HG02852 (cell line): ENCODE measurements at regions not wholly inside any gene's neighbourhood (a gene's known extent, or its start where the extent isn't known, plus 50 kb on each side); places are given as distances from the start of the nearest gene placed in this dataset.
"Not testable (repeated sequence)": the region's sequence is repeated elsewhere in the genome, so short reads cannot be mapped to it uniquely, and the experiment has no call there.

Experiments used
- ATAC-seq: cut with Tn5 transposase; IDR thresholded peaks from one replicate; pipeline ENCODE4 v1.9.1; 2021; ENCODE audit warnings: mild to moderate bottlenecking, moderate library complexity; ENCODE audit not compliant: unreplicated experiment

GRCh38 chr15:30688684-30689083 lies 62.8 kb downstream of the ARHGAP11B start:
- ATAC-seq: not testable (repeated sequence)

DNA sequence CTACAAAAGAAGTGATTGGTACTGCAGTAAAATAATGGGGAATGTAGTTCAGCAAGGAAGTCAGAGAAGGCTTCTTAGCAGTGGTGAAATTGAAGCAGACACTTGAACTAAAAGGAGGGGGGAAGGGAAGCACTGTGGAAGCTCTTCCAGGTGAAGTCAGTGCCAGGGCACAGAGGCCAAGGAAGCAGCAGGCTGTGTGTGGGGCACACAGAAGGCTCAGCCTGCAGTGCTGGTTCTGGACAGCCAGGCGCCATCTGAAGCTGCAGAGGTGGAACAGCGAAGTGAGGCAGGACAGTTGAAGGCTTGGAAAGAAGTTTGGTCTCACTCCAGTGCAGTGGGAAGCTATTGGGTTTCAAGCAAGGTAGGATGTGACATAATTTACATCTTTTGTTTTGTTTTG lies 64.2 kb downstream of the ARHGAP11B start:
- ATAC-seq: not testable (repeated sequence)

DNA sequence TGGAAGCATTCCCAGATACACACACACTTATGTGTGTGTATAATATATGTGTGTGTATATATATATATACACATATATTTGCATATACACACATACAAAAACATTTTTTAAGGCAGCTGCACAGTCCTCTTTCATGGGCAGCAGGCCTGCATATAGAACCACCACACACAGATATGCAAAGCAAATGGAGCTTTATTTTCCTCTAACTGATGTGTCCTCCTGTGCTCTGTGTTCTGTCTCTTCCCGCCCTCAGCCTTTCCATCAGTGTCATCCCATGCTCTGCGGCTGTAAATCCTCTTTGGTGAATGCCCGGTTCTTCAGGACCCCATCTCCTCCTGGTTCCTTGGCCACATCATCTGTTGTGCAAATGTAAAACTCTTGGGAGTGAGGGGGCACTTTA lies 69.9 kb downstream of the ARHGAP11B start:
- ATAC-seq: not testable (repeated sequence)

- ATAC-seq: peak; percentile 83
These were observed 70.7 kb downstream of the ARHGAP11B start for GRCh38 chr15:30696439-30697314.

DNA sequence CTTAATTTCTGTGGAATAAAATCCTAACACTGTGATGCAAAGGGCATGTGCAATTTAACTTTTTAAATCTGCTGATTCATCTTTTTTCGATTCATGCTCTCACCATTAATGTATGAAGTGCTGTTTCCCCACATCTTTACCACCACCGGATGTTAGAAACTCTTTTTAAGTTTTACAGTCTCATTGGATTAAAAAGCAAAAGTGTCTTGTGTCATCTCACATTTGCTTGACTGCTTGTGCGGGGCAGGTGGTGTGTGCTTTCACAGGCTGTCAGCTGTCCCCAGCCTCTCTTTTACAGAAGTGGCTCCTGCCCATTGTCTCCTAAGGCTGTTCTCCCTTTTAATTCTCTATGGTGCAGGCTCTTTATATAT lies 71.4 kb downstream of the ARHGAP11B start:
- ATAC-seq: peak; percentile 54

DNA sequence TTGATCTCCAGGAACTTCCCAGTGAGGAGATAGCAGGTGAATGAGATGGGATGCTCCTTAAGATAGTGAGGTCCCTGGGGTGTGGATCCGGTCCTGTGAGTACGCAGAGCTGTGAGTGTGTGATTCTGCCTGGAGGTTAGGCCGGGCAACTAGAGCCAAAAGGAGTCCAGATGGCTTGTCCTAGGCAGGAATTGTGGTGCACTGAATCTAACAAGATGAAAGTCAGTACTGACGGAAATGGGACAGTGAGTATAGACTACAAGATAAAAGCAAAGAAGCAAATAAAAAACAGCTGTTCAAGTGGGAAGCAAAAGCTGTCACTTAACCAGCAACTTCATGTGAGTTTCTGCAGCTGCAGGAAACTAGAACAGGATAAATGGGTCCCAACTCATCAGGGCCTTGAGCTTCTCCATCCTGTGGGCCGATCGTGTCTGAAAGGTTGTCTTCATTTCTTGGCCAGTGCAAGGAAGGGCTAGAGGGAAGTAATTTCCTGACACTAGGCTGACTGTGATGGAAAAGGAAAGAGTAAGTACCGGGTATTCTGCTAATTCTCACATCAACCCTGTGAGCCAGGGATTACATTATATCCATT lies 74.2 kb downstream of the ARHGAP11B start:
- not testable (repeated sequence) for ATAC-seq

- ATAC-seq: not testable (repeated sequence)
These were observed 82.2 kb downstream of the ARHGAP11B start for GRCh38 chr15:30707976-30708685.

- not testable (repeated sequence) for ATAC-seq
These were observed 82.9 kb downstream of the ARHGAP11B start for GRCh38 chr15:30708809-30709208.

DNA sequence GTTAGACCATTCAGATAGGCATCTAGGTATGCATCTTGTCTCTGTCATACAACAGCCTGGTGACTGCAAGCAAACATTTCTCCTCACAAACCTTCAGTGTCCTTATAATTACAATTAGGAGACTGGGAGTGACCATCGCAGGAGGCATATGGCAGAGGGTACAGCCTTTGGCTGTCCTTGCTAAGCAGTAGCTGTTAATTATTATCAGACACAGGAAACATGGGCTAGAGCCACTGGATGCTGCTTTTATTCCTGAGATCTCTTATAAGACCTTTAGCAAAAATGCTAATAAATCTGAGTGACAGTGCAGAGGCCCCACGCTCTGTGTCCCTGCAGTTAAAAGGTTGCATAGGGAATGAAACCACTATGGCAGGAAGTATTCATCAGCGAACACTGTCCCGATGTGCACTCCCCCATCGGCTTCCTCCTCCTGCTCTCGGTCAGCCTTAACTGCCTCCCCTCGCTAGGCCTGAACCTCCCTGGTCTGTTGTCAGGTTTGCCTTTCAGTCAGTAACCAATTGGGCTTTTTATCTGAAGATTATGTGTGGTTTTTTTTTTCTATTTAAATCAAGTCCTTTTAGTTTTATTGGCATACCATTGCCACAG lies 92.2 kb downstream of the ARHGAP11B start:
- ATAC-seq: not testable (repeated sequence)

- not testable (repeated sequence) for ATAC-seq
These were observed 93.4 kb downstream of the ARHGAP11B start for GRCh38 chr15:30719363-30719762.

- ATAC-seq: not testable (repeated sequence)
These were observed 94.9 kb downstream of the ARHGAP11B start for GRCh38 chr15:30720825-30721224.

DNA sequence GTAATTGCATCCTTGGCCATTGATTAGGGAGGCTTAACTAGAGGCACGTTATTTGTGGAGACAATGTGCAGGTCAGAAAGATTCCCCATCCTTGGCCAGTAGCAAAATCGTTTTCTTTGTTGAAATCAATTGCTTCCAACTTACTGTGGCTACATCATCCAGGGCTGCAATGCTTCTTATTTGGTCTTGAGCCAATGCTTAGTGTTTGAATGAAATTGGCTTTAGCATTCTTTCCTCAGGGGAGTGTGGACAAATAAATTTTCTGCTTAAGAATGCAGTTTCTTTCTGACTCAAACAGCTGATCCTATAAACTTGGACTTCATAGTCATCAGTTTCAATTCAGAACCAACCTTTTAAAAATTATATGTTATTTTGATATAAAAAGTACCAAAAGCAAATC lies 95.6 kb downstream of the ARHGAP11B start:
- not testable (repeated sequence) for ATAC-seq

DNA sequence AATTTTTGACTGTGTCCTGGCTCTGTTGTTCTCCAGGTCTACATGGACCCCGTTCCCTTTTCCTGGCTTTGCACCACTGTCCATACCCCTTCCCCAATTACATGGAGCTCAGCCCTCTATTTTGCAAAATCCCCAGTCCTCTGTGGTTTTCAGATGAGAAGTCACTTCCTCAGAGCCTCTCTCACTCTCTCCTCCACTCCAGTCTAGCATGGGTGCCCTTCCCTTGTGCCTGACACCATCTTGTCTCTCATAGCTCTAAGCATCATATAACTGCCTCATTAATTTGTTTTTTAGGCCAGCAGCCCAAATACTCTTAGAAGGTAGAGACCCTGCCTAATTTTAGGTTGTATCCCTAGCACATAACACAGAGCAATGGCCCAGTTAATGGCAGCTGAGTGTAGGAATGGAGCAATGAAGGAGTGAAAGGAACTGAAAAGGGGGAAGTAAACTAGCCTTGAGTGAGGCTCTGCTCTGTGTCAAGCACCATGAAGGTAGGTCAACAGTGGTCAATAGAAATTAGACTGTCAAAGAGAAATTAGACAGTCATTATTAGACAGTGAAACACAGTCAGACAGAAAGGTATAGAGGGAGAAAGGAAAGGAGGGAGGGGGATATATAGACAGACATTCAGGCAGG lies 97.7 kb downstream of the ARHGAP11B start:
- not testable (repeated sequence) for ATAC-seq

- not testable (repeated sequence) for ATAC-seq
These were observed 104.1 kb downstream of the ARHGAP11B start for GRCh38 chr15:30729880-30730590.

GRCh38 chr15:30730633-30731032 lies 104.7 kb downstream of the ARHGAP11B start:
- not testable (repeated sequence) for ATAC-seq

GRCh38 chr15:30732100-30732499 lies 106.2 kb downstream of the ARHGAP11B start:
- ATAC-seq: not testable (repeated sequence)

- ATAC-seq: not testable (repeated sequence)
These were observed 110.1 kb downstream of the ARHGAP11B start for GRCh38 chr15:30735884-30736564.

DNA sequence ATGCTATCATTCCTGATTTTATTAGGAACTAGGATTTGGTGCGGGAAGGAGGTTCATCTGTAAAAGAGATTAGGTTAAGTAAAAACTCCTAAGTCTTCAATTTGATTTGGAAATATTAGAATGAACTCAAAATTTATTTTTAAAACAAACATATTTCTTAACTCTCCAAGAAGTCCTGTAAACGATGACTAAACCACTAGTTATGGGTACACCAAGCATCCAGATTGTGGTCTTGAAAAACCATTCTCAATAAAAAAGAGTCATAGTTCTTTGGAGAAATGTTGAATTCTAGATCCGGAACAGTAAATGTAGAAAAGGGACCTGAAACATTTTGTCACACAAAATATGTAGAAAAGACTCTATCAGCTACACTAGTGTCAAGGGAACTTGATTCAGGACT lies 116.9 kb downstream of the ARHGAP11B start:
- ATAC-seq: not testable (repeated sequence)

GRCh38 chr15:30749048-30749447 lies 123.1 kb downstream of the ARHGAP11B start:
- ATAC-seq: not testable (repeated sequence)
